ENCODE measurements at regions not wholly inside any gene's neighbourhood (a gene's known extent, or its start where the extent isn't known, plus 50 kb on each side); places are given as distances from the start of the nearest gene placed in this dataset.

- TF ChIP-seq EZH2 (IDR thresholded peaks at IDR 0.05; ENCODE audit: low read length, missing control alignments) (no peak), CTCF (conservative IDR thresholded peaks at IDR 0.05 in 1 of 2, IDR thresholded peaks at IDR 0.05 in 1 of 2; ENCODE audit: low read depth in 1 of 2, low read length in 2 of 2) (no peak)
Measured at GRCh38 chr2:23002234-23002633, 382.7 kb upstream of the KLHL29 start.
